Islet of Langerhans (tissue), 1 donor: ENCODE measurements at regions not wholly inside any gene's neighbourhood (a gene's known extent, or its start where the extent isn't known, plus 50 kb on each side); places are given as distances from the start of the nearest gene placed in this dataset.

Experiments used
- FAIRE-seq: peaks from one replicate; lab custom pipeline; 2011; peaks lifted over from hg19 to GRCh38; lab: Jason Lieb, UNC

DNA sequence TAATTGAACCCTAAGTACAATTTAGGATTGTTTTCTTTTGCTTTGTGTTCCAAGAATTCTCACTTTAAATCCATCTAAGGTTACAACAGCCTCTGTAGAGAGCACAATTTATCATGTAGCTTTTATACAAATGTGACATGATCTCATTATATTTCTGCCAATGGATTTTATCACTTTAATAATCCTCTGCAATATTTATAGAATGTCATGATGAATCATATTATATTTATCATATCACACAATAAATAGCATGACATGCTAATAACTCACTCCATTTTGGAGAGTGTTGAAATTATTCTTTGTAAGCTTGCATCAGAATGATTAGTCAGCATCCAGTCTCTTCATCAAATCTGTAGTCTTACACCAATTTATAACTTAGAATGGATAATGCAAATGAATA, 280.6 kb upstream of the ZNF717 start:
- no peak for FAIRE-seq

DNA sequence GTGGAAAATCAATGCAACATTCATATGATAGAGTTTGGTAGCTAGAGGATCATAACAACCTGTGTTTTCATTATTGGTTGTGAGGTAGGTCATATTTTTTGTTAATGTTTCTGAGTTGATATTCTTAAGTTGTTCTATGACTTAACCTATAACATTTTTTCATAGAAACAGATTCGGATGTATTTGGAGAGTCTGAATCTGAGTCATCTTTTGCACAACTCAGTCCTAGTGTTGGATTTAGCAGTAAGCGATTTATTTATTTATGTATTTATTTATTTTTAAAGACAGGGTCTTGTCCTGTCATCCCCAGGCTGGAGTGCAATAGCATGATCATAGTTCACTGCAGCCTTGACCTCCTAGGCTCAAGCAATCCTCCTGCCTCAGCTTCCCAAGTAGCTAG, 292.8 kb upstream of the ZNF717 start:
- no peak for FAIRE-seq

- FAIRE-seq, result no peak
Measured at GRCh38 chr3:76083992-76084391, 298.6 kb upstream of the ZNF717 start.

DNA sequence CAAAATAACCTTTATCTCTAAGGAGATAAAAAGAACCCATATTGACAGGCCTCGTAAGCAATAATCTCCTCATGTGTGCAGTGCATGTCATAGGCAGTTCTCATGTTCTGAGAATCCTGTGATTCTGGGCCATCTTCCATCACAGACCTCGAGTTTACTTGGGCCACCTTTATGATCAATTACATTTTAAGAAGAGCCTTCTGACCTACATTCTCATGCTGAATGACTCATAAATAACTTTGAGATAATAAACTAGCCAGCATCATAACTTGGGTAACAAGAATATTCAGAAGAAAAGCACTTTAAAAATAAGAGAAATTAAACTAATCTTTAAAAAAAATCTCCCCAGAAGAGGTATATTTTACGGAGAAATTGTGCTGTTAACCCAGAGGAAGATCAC, 310.7 kb upstream of the ZNF717 start:
- no peak for FAIRE-seq

DNA sequence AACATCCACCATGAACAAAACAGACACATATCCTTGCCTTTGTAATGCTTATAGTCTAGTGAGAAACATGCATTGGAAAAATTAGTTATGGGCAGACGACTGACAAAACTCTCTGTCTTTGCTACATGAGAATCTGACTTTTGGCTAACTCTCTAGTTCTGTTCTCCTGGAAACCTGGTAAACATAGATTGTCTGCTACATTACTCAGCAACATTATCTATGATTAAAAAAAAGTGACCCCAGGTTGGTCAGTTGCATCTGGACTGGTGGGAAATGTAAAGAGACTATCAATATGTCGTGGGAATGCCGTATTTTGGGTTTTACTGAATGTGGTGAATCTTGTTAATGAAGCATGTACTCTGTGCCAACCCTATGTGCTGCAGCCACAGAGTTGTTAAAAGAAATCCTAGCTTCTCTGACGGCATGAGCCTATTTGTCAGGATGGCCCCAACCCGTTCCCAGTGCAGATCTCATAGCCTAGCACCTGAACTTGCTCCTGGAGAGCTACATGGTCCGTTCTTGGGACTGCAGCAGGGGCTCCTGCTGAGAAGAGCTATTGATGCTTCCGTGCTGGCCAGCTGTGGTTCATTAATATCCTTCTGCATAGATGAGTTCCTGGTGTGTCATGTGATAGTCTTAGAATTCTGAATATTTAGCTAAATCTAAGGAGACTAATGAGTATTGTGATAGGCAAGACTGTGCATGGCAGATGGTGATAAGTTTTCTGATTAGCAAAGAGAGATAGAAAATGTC, 311.7 kb upstream of the ZNF717 start:
- no peak for FAIRE-seq

- no peak for FAIRE-seq
Measured at GRCh38 chr3:76097589-76097969, 312.2 kb upstream of the ZNF717 start.

- no peak for FAIRE-seq
Measured at GRCh38 chr3:76099956-76100355, 314.6 kb upstream of the ZNF717 start.

- FAIRE-seq, result peak; percentile 97
Measured at GRCh38 chr3:76107935-76108570, 322.7 kb upstream of the ZNF717 start.

DNA sequence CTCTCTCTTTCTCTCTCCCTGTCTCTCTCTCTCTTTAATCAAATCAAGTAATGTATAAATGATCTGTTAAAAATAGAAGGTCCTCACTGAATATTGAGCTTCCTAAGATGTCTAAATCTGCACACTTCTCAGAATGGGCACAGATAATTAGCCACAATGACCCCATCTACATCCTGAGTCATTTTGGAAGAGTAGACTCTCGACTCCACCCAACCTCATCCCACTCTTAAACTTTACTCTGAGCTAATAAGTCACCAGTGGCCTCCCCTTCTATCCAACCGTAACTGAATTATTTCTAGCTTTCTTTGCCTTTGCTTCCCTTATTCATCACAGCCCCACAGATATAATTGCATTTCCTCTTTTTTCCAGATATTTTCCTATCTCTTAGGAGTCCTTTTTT, 326.5 kb upstream of the ZNF717 start:
- FAIRE-seq, result no peak

- peak; percentile 51 for FAIRE-seq
Measured at GRCh38 chr3:76122007-76122406, 336.7 kb upstream of the ZNF717 start.

DNA sequence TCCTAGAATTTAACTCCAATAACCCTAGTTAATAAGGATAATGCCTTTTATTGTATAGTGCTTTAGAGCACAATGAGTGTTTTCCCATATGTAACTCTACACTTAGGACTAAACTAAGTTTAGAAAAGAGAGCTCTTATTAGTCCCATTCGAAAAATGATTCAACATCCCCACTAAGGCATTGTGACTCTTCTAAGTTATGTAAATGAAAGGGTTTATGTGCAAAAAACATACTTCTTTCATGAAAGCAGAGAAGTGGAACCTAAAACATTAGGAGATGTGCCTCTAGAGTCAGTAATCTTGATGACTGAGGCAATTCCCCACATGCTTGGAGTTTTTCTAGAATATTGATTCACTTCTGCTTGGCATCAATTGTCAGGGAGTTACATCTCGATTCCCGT, 344.1 kb upstream of the ZNF717 start:
- FAIRE-seq, result no peak

GRCh38 chr3:76131396-76132153, 346.2 kb upstream of the ZNF717 start:
- no peak for FAIRE-seq

DNA sequence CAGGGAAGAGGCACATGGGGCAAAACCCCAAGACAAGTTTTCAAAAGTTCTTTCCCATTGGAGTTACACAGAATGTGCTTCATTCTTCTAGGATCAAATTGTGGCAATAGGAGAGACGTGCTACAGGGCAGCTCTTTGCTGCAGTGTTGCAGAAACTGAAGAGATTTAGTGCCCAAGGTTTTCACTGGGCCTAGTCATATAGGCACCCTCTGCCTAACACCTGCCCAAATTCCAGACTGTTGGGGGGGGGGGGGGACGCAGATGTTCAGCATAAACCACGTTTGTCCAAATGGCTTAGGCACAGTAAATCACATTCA, 346.8 kb upstream of the ZNF717 start:
- FAIRE-seq, result no peak

GRCh38 chr3:76134166-76134565, 348.8 kb upstream of the ZNF717 start:
- FAIRE-seq, result no peak

GRCh38 chr3:76138921-76139320, 353.6 kb upstream of the ZNF717 start:
- no peak for FAIRE-seq

DNA sequence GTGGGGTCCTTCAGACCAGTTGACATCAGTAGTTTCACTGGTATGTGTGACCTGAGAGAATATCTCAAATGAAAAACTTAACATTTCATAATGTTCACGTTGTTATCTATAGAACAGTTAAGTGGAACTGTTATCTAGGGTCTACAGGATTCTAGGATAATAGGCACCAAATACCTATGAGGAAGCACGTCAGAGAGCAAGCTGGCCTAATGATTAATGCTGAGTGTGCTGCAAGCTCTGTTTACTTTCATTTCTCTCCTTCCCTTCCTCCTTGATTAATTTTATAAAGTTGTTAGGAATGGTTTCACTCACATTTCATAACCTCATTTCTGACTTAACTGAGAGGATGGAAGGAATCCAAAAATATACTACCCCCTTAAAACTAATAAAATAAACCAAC, 362.5 kb upstream of the ZNF717 start:
- no peak for FAIRE-seq

DNA sequence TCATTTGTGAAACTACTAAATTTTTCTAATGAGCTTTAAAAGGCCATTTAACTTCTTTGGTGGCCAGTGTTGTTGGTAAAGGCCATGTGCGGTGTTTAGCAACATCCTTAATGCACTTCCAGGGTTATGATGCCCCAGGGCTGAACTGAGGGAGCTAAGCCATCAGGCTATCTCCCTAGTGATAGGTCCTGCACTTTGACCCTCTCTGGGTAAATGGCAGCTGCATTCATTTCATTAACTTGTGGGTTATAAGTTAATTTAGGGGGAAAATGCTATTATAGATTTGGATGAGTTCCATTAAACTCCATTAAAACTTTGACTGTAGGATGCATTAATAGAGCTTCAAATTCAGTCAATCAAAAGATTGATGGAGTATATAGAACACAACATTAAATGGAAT, 366.7 kb upstream of the ZNF717 start:
- no peak for FAIRE-seq

DNA sequence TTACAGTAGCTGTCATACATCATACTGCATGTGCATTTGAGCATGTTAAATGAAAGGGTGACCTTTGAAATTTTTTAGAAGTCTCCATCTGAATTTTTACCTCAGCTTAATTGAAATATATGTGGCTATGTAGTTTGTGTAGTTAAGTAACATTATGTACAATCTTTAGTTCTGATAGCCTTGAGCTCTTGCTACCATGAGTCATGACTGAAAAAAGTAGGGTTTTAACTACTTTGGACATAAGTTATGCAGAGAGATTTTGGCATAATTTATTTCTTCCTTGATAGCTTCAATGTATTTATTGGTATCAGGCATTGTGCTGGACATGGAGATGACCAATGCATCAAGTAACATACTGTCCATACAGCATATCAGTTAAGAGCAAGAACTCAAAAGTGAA, 376.5 kb upstream of the ZNF717 start:
- FAIRE-seq, result no peak

DNA sequence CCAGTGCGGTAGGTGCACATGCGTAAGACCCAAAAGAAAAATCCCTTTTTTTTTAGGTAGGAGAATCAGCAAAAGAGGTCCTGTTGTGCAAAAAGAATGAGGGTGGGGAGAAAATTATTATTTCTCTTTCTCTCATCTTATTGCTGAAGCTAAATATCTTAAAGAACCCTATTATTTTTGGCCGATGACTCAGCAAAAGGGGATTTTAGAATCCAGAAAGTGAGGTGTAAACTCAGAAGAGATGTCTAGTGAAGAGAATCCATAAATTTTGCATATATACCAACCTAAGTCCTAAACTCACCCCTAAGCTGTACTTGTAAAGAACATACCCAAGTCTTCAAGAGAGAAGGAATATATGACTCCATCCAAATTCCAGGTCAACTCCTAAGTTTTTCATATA, 386.3 kb upstream of the ZNF717 start:
- no peak for FAIRE-seq

- FAIRE-seq, result no peak
Measured at GRCh38 chr3:76177610-76178009, 392.3 kb upstream of the ZNF717 start.

DNA sequence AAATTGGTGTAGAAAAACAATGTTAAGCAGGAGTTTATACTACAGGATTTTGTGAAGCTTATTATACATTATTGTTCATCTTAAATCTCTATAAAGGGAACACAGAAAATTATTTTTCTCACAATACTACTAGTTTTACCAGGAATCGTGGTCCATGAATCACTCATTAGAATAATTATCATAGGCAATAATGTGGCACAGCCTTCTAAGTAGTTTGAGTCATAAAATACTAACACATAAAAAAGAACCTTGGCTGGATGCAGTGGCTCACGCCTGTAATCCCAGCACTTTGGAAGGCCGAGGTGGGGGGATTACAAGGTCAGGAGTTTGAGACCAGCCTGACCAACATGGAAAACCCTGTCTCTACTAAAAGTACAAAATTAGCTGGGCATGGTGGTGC, 393.1 kb upstream of the ZNF717 start:
- FAIRE-seq, result no peak

DNA sequence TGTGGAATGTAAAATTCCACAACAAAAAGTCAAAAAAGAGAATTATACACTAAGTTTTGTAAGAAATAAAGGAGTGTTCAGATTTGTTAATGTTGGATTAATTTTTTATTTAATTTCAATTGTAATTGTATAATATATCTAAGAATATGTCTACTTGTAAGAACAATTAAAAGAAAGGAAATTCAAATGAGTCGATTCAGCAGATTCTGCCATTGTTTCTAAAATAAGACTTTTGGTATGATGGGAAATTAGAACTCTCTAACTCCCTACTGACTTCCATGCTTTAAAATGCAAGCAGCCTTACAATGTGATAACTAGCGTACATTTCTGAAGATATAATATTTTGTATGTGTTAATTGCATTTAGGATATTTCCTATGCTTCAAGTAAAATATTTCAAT, 395.9 kb upstream of the ZNF717 start:
- FAIRE-seq, result no peak

DNA sequence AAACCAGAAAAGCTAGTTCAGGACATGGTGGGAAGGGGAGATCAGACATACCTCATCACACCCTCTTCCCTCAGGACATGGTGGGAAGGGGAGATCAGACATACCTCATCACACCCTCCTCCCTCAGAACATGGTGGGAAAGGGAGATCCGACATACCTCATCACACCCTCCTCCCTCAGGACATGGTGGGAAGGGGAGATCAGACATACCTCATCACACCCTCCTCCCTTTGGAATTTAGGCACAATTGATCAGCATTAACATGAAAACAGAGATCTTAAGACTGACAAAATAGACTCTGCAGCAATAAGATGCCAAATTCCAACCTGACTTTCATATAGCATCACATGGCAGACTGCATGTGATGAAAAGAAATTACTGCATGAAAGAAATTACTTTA, 412.7 kb upstream of the ZNF717 start:
- FAIRE-seq, result no peak

DNA sequence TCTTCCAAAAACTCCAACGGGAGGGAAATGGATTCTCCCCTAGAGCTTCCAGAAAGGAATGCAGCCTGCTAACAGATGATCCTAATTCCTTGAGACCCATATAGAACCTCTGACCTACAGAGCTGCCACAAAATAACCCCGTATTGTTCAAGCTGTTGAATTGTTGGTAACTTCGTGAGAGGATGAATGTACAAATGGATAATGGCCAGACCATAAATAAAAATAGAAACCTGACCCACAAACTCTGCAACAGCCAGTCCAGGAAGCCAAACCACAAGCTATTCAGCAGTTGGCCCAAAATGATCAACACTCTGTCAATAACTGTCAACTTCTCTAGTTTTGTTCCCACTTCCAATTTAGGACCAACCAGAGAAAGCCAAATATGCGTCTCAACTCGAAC, 414.0 kb upstream of the ZNF717 start:
- FAIRE-seq, result no peak
